GM12878 (cell line): ENCODE measurements at regions not wholly inside any gene's neighbourhood (a gene's known extent, or its start where the extent isn't known, plus 50 kb on each side); places are given as distances from the start of the nearest gene placed in this dataset.

ENCODE experiments used
- ATAC-seq: fragments of 200-7000 bp; cut with Tn5 transposase; 3 replicates; pipeline ENCODE4 v1.9.1; 2020; ENCODE audit warnings: mild to moderate bottlenecking, moderate library complexity
- BruUV-seq: library from RNA; stranded (reverse); fragments of 400-500 nt; replicated peaks from 2 replicates; lab custom pipeline; 2021; lab: Mats Ljungman, UMichigan
- CTCF ChIA-PET: fragments of 300-600 bp; sonication (Branson Sonifier 250); formaldehyde crosslinking; extraction: SDS; loops from one replicate; lab custom pipeline; 2021; ENCODE audit warnings: inconsistent platforms; lab: Yijun Ruan, JAX
- POLR2A ChIA-PET: fragments of 350-600 bp; formaldehyde crosslinking; extraction: SDS; loops from one replicate; lab custom pipeline; 2021; ENCODE audit warnings: inconsistent platforms; lab: Charles Lee
- RAD21 ChIA-PET: fragments of 300-600 bp; sonication (Branson Sonifier 250); formaldehyde crosslinking; loops from one replicate; lab custom pipeline; 2023; ENCODE audit warnings: antibody characterized with exemption; ENCODE audit not compliant: unreplicated experiment; lab: Charles Lee
- SMC1A ChIA-PET: fragments of 300-600 bp; sonication (Branson Sonifier 250); formaldehyde crosslinking; loops from one replicate; lab custom pipeline; 2023; ENCODE audit not compliant: unreplicated experiment, uncharacterized antibody; lab: Charles Lee
- DNase-seq: peaks from one replicate; pipeline ENCODE4 v3.0.0-alpha.2; 2011; ENCODE audit warnings: low read depth, low spot score
- FAIRE-seq: peaks from 3 replicates; lab custom pipeline; 2011; peaks lifted over from hg19 to GRCh38; lab: Jason Lieb, UNC
- H2AFZ ChIP-seq: 2 replicates; pipeline ENCODE4 v1.6.0; 2011; ENCODE audit warnings: low read depth, low read length, control low read depth; ENCODE audit not compliant: control insufficient read depth
- H3K27ac ChIP-seq: 2 replicates; pipeline ENCODE4 v1.5.1; 2011; ENCODE audit warnings: control low read depth; ENCODE audit not compliant: control insufficient read depth, insufficient read depth
- H3K27me3 ChIP-seq, 2 experiments: replicated peaks in 1 of 2; 2 replicates each; pipeline versions ENCODE4 v1.6.0 to v1.6.1; 2011; ENCODE audit warnings: low read length in 1 of 2; ENCODE audit not compliant: control insufficient read depth in 2 of 2, insufficient read depth in 2 of 2
- H3K36me3 ChIP-seq, 2 experiments: 2 replicates each; pipeline ENCODE4 v1.5.1; 2011; ENCODE audit warnings: low read length in 1 of 2; ENCODE audit not compliant: control insufficient read depth in 2 of 2, insufficient read depth in 2 of 2
- H3K4me1 ChIP-seq: 2 replicates; pipeline ENCODE4 v1.6.1; 2011; ENCODE audit warnings: mild to moderate bottlenecking, low read length, moderate library complexity, mixed read lengths; ENCODE audit not compliant: control insufficient read depth, insufficient read depth
- H3K4me2 ChIP-seq: 2 replicates; pipeline ENCODE4 v1.6.0; 2011; ENCODE audit warnings: control low read depth; ENCODE audit not compliant: control insufficient read depth, insufficient read depth
- H3K4me3 ChIP-seq: fragments of 200-600 bp; sonication (generic); 2 replicates; pipeline ENCODE4 v1.5.1; 2016
- H3K79me2 ChIP-seq: 2 replicates; pipeline ENCODE4 v1.6.0; 2011; ENCODE audit warnings: low read length; ENCODE audit not compliant: control insufficient read depth, insufficient read depth
- H3K9ac ChIP-seq: 2 replicates; pipeline ENCODE4 v1.8.0; 2011; ENCODE audit warnings: low read length, control low read depth, mixed read lengths; ENCODE audit not compliant: control insufficient read depth, insufficient read depth
- H3K9me3 ChIP-seq: replicated peaks from 3 replicates; pipeline ENCODE4 v1.5.1; 2011; ENCODE audit warnings: mild to moderate bottlenecking, low read length; ENCODE audit not compliant: control insufficient read depth, insufficient read depth
- H4K20me1 ChIP-seq: 2 replicates; pipeline ENCODE4 v1.6.0; 2011; ENCODE audit not compliant: control insufficient read depth, insufficient read depth
- ASH2L ChIP-seq: fragments of 300-600, 200-600 bp; sonication (generic); IDR thresholded peaks from 2 replicates; pipeline ENCODE4 v1.6.1; 2017; ENCODE audit warnings: low read depth, mild to moderate bottlenecking, borderline replicate concordance
- BHLHE40 ChIP-seq, 2 experiments: fragments of 450-650 bp in 1 of 2; IDR thresholded peaks; 2 replicates each; pipeline ENCODE4 v1.6.1; 2011 to 2017; ENCODE audit warnings: low read depth in 2 of 2, borderline replicate concordance in 1 of 2, improper control_type of control experiment in 1 of 2, low read length in 1 of 2, mild to moderate bottlenecking in 1 of 2
- ESRRA ChIP-seq: IDR thresholded peaks from 2 replicates; pipeline ENCODE4 v1.6.1; 2012; ENCODE audit warnings: mild to moderate bottlenecking, low read length, improper control_type of control experiment
- MTA2 ChIP-seq: fragments of 450-650 bp; IDR thresholded peaks from 2 replicates; pipeline ENCODE4 v1.6.1; 2016; ENCODE audit warnings: low read depth, mild to moderate bottlenecking, moderate library complexity
- NFIC ChIP-seq: IDR thresholded peaks from 2 replicates; pipeline ENCODE4 v1.6.1; 2012; ENCODE audit warnings: low read depth, mild to moderate bottlenecking, inconsistent platforms, low read length, moderate library complexity
- PAX5 ChIP-seq: IDR thresholded peaks from 2 replicates; pipeline ENCODE4 v1.6.1; 2011; ENCODE audit warnings: low read depth, low read length, borderline replicate concordance
- WGBS: methylation state at CpG from one replicate; pipeline ENCODE4 v1.1.6; 2016; ENCODE audit warnings: low lambda C conversion rate; ENCODE audit not compliant: insufficient replicate concordance, insufficient coverage; ENCODE audit errors: missing lambda C conversion rate; 5-methylcytosine and 5-hydroxymethylcytosine counted together
- in situ Hi-C: fragments of 300-500 bp; cut with MboI; formaldehyde crosslinking; loops from 9 replicates; pipeline ENCODE4 v1.14.3; 2018; ENCODE audit warnings: mixed read lengths
- intact Hi-C: fragments of 100-400 bp; cut with micrococcal nuclease; formaldehyde crosslinking; loops from one replicate; pipeline ENCODE4 v1.14.2; 2022; ENCODE audit not compliant: unreplicated experiment
- TF ChIP-seq, protein P1 (sequence below): fragments of 450-650 bp; IDR thresholded peaks from 2 replicates; pipeline ENCODE4 v1.6.1; 2017; ENCODE audit warnings: low read depth, mild to moderate bottlenecking, moderate library complexity

DNA sequence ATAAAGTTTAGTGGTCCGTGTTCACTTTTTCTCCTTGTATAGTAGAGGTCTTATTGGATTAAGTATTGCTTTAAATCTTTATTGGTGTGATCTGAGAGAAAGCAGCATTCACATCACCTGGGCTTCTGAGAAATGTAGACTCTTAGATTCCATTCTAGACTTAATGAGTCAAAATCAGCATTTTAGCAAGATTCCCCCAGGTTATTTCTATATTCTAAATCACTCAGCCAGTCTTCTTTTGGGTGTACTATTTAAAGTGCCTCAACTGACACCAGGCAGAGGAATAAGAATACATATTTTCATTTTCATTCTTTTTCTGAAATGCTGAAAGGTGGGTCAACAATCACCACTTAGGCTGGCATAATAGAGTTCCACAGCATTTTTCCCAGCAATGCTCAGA lies 481.7 kb downstream of the TUSC7 start:
- Histone ChIP-seq H3K9ac (no peak overlapping the region), H2AFZ (no peak overlapping the region), H3K79me2 (no peaks in the 10 kb centered on the region), H3K27me3 (0 out of 4 replicates have a peak, but pooled peaks cover 0 to 2% of the 10 kb centered on the region in 2 experiments), H4K20me1 (no peaks in the 10 kb centered on the region; the same call in 1 of the 2 replicates), H3K36me3 (no peaks in the 10 kb centered on the region), H3K4me1 (no peaks in the 10 kb centered on the region), H3K4me3 (no peak overlapping the region), H3K27ac (no peak overlapping the region), H3K4me2 (peak overlapping the region; percentile 9; the same call in 1 of the 2 replicates), H3K9me3 (no peaks in the 10 kb centered on the region)
- TF ChIP-seq ESRRA (no peak), NFIC (0 out of 2 replicates have a peak, but pooled peaks have one; percentile 32)
- ChIA-PET CTCF (no interaction called here), SMC1A (no interaction called here), POLR2A (no interaction called here), RAD21 (no interaction called here)
- ATAC-seq (peak; percentile 38), DNase-seq (no peak), FAIRE-seq (no peak)
- no TSS peak for BruUV-seq
- 9% methylated on average over 1 of the region's 1 CpG for WGBS
- in situ Hi-C loops, result no loop called here
- intact Hi-C loops, result no loop called here

DNA sequence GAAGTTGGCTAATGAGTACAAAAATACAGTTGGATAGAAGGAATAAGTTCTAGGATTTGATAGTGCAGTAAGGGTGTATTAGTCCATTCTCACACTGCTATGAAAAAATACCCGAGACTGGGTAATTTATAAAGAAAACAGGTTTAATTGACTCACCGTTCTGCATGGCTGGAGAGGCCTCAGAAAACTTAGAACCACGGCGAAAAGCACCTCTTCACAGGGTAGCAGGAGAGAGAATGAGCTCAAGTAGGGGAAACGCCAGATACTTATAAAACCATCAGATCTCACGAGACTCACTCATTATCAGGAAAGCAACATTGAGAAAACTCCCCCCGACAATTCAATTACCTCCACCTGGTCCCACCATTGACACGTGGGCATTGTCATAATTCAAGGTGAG lies 483.3 kb downstream of the TUSC7 start:
- no peak overlapping the region for H3K27ac ChIP-seq
- DNase-seq (peak; percentile 3), ATAC-seq (peak; percentile 90)
- no peak overlapping the region for H3K4me2 ChIP-seq
- 10% methylated on average over 8 of the region's 8 CpGs for WGBS
- H3K9me3 ChIP-seq, result no peaks in the 10 kb centered on the region
- no TSS peak for BruUV-seq
- no peak overlapping the region for H3K9ac ChIP-seq
- H3K4me3 ChIP-seq, result no peak overlapping the region
- no peaks in the 10 kb centered on the region for H3K79me2 ChIP-seq
- POLR2A ChIA-PET, result no interaction called here
- SMC1A ChIA-PET, result interaction anchor here (0.6 kb wide), 2 partner anchors 136 to 808 kb away, joined by 3 read pairs; no protein-coding TSS in a partner anchor
- in situ Hi-C loops, result no loop called here
- 0 out of 4 replicates have a peak, but pooled peaks cover 0 to 2% of the 10 kb centered on the region in 2 experiments for H3K27me3 ChIP-seq
- H3K4me1 ChIP-seq, result no peaks in the 10 kb centered on the region
- TF ChIP-seq MTA2, result peak; percentile 54; the same call in 1 of the 2 replicates
- peak; percentile 22 to 76; a peak in 2 of 4 replicates for TF ChIP-seq BHLHE40 (IDR thresholded peaks at IDR 0.05; ENCODE audit: borderline replicate concordance in 1 of 2, low read depth in 2 of 2, low read length in 1 of 2)
- TF ChIP-seq, protein P1, sequence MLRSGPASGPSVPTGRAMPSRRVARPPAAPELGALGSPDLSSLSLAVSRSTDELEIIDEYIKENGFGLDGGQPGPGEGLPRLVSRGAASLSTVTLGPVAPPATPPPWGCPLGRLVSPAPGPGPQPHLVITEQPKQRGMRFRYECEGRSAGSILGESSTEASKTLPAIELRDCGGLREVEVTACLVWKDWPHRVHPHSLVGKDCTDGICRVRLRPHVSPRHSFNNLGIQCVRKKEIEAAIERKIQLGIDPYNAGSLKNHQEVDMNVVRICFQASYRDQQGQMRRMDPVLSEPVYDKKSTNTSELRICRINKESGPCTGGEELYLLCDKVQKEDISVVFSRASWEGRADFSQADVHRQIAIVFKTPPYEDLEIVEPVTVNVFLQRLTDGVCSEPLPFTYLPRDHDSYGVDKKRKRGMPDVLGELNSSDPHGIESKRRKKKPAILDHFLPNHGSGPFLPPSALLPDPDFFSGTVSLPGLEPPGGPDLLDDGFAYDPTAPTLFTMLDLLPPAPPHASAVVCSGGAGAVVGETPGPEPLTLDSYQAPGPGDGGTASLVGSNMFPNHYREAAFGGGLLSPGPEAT, result peak; percentile 47; the same call in 1 of the 2 replicates
- peak; percentile 53; the same call in 1 of the 2 replicates for TF ChIP-seq PAX5
- no peak for TF ChIP-seq ASH2L
- TF ChIP-seq, all 136 proteins: peak for 4
- no peaks in the 10 kb centered on the region for H3K36me3 ChIP-seq
- no peak for FAIRE-seq
- no peaks in the 10 kb centered on the region; the same call in 1 of the 2 replicates for H4K20me1 ChIP-seq
- H2AFZ ChIP-seq, result no peak overlapping the region
- ChIA-PET RAD21 (interaction anchor here (0.8 kb wide), 2 partner anchors 132 to 286 kb away, joined by 3 read pairs; no protein-coding TSS in a partner anchor), CTCF (interaction anchor here (0.8 to 1.2 kb wide), 5 partner anchors 10 to 286 kb away, joined by 3 to 4 read pairs (median 3); no protein-coding TSS in a partner anchor)
- intact Hi-C loops, result no loop called here
